ENCODE measurements at regions not wholly inside any gene's neighbourhood (a gene's known extent, or its start where the extent isn't known, plus 50 kb on each side); places are given as distances from the start of the nearest gene placed in this dataset.

DNA sequence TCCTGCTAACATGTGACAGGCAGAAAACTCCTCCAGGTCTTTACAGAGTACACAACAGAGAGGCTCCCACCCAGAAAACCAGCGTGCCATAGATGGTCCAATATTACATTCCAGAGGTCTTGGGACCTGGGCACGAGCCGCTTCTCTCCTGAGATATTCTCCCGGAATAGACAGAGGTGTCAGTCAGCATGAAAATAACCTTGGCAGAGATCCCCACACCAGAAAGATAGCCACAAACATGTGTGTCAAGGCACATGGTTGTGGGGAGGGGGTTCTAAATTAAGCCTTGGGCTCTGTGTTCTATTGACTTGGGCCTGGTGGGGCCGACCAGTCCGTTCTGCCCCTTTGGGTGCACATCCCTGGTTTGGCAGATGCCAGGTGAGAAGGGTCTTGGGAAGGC, 78.4 kb downstream of the BOD1 start:
- Histone ChIP-seq H2AK5ac (ENCODE audit: low read depth, low read length) (no peak overlapping the region), H2BK20ac (ENCODE audit: low read depth, low read length) (no peak overlapping the region), H2AFZ (replicated peaks; ENCODE audit: low read length, poor library complexity) (no peak overlapping the region), H3K4ac (ENCODE audit: low read depth, low read length) (no peak overlapping the region), H4K8ac (ENCODE audit: low read depth in 2 of 2, low read length in 2 of 2) (no peak overlapping the region), H3K36me3 (ENCODE audit: control insufficient read depth, insufficient read depth, low read length) (no peaks in the 10 kb centered on the region), H2BK5ac (ENCODE audit: low read depth, low read length, poor library complexity, severe bottlenecking) (no peak overlapping the region), H4K91ac (ENCODE audit: insufficient read depth, low read depth, low read length) (no peak overlapping the region), H3K9me1 (ENCODE audit: insufficient read depth, low read length) (peaks cover 9% of the 10 kb centered on the region), H2BK15ac (ENCODE audit: low read depth, low read length) (no peak overlapping the region), H3K4me1 (ENCODE audit: control insufficient read depth, insufficient read depth, low read length) (no peaks in the 10 kb centered on the region; the same call in 1 of the 2 replicates), H4K5ac (ENCODE audit: low read depth, low read length) (no peak overlapping the region), H3K18ac (ENCODE audit: low read depth, low read length) (no peak overlapping the region), H3K14ac (replicated peaks; ENCODE audit: low read depth, low read length) (no peak overlapping the region), H3K4me3 (ENCODE audit: insufficient read depth, low read depth, low read length) (no peak overlapping the region), H2AK9ac (replicated peaks; ENCODE audit: low read depth, low read length, poor library complexity) (no peak overlapping the region), H3K4me2 (ENCODE audit: low read depth, low read length) (no peak overlapping the region), H3K9me3 (ENCODE audit: control insufficient read depth, insufficient read depth, low read length) (no peaks in the 10 kb centered on the region), H3K56ac (ENCODE audit: extremely low read depth, insufficient read depth, low read length) (no peak overlapping the region), H4K20me1 (ENCODE audit: insufficient read depth, low read length) (no peaks in the 10 kb centered on the region), H3K23ac (ENCODE audit: low read depth, low read length) (no peak overlapping the region), H3K27ac (ENCODE audit: insufficient read depth, low read length) (no peak overlapping the region), H3K27me3 (ENCODE audit: control insufficient read depth, insufficient read depth, low read length) (0 out of 2 replicates have a peak, but pooled peaks cover 1% of the 10 kb centered on the region), H3K79me1 (ENCODE audit: low read depth in 1 of 2, low read length in 2 of 2) (no peaks in the 10 kb centered on the region), H2BK120ac (ENCODE audit: low read depth, low read length) (no peak overlapping the region), H3K9ac (ENCODE audit: low read depth, low read length) (no peak overlapping the region)
- WGBS, 2 experiments (ENCODE audit: extremely low coverage in 2 of 2, insufficient read length in 1 of 2) = no CpG with 5 or more reads among the region's 6 CpGs
- ATAC-seq (ENCODE audit: low read depth) (no peak), DNase-seq (no peak)
- TF ChIP-seq CEBPB (IDR thresholded peaks at IDR 0.05; ENCODE audit: low read depth, low read length) = no peak
- no peak for TF ChIP-seq MAFK (IDR thresholded peaks at IDR 0.05; ENCODE audit: low read depth, low read length)
- TF ChIP-seq CHD1 (IDR thresholded peaks at IDR 0.05; ENCODE audit: low read depth, low read length) = no peak
- TF ChIP-seq NFE2L2 (IDR thresholded peaks at IDR 0.05; ENCODE audit: low read depth, low read length) = no peak
- TF ChIP-seq POLR2A (IDR thresholded peaks at IDR 0.05; ENCODE audit: low read depth, low read length) = no peak
- no peak for TF ChIP-seq RAD21 (IDR thresholded peaks at IDR 0.05; ENCODE audit: low read length)
- no peak for TF ChIP-seq MAZ (IDR thresholded peaks at IDR 0.05; ENCODE audit: borderline replicate concordance, low read depth, low read length)
- TF ChIP-seq CTCF (conservative IDR thresholded peaks at IDR 0.05; ENCODE audit: low read depth, low read length) = no peak
- TF ChIP-seq RFX5 (IDR thresholded peaks at IDR 0.05; ENCODE audit: low read depth, low read length) = no peak
- no peak for TF ChIP-seq USF2 (IDR thresholded peaks at IDR 0.05; ENCODE audit: low read depth, low read length)
- TF ChIP-seq FOS (IDR thresholded peaks at IDR 0.05; ENCODE audit: low read depth, low read length) = no peak
- no peak for TF ChIP-seq MXI1 (IDR thresholded peaks at IDR 0.05; ENCODE audit: borderline replicate concordance, low read depth, low read length)
- no peak for TF ChIP-seq RCOR1 (IDR thresholded peaks at IDR 0.05; ENCODE audit: insufficient replicate concordance, low read length)
- TF ChIP-seq, protein P1, sequence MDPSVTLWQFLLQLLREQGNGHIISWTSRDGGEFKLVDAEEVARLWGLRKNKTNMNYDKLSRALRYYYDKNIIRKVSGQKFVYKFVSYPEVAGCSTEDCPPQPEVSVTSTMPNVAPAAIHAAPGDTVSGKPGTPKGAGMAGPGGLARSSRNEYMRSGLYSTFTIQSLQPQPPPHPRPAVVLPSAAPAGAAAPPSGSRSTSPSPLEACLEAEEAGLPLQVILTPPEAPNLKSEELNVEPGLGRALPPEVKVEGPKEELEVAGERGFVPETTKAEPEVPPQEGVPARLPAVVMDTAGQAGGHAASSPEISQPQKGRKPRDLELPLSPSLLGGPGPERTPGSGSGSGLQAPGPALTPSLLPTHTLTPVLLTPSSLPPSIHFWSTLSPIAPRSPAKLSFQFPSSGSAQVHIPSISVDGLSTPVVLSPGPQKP (IDR thresholded peaks at IDR 0.05; ENCODE audit: borderline replicate concordance, low read depth, low read length) = no peak
- no peak for TF ChIP-seq BHLHE40 (IDR thresholded peaks at IDR 0.05; ENCODE audit: low read depth, low read length)
- dilution Hi-C loops (cut with HindIII; ENCODE audit: low sequenced_read_pairs, unreplicated experiment) = no loop called here
- ChIA-PET CTCF (no interaction called here), POLR2A (ENCODE audit: unreplicated experiment) (no interaction called here)
- BruUV-seq (replicated peaks) = no TSS peak
- intact Hi-C loops (cut with micrococcal nuclease) = no loop called here
- in situ Hi-C loops (cut with MboI; ENCODE audit: low sequenced_read_pairs) = no loop called here
